ENCODE measurements at regions not wholly inside any gene's neighbourhood (a gene's known extent, or its start where the extent isn't known, plus 50 kb on each side); places are given as distances from the start of the nearest gene placed in this dataset.

GRCh38 chr9:129460323-129461261 lies 160.3 kb downstream of the C9orf50 start:
- no peaks in the 10 kb centered on the region for H3K36me3 Mint-ChIP-seq (ENCODE audit: low read depth)
- peak; percentile 97 for DNase-seq
- no peaks in the 10 kb centered on the region for H3K27me3 Mint-ChIP-seq (ENCODE audit: low read depth)
- intact Hi-C loops (cut with micrococcal nuclease): loop anchor here (1.0 to 2.0 kb wide), 3 partner anchors 28 to 47 kb away; no protein-coding TSS in a partner anchor
- CTCF ChIA-PET: interaction anchor here (1.2 to 2.3 kb wide), 2 partner anchors 21 to 23 kb away, joined by 3 to 8 read pairs; no protein-coding TSS in a partner anchor
- H3K4me3 Mint-ChIP-seq: peak overlapping the region; percentile 78
- peak overlapping the region; percentile 85 for H3K27ac Mint-ChIP-seq
- peaks cover 24% of the 10 kb centered on the region for H3K4me1 Mint-ChIP-seq (ENCODE audit: low read depth)
- no peaks in the 10 kb centered on the region for H3K9me3 Mint-ChIP-seq

DNA sequence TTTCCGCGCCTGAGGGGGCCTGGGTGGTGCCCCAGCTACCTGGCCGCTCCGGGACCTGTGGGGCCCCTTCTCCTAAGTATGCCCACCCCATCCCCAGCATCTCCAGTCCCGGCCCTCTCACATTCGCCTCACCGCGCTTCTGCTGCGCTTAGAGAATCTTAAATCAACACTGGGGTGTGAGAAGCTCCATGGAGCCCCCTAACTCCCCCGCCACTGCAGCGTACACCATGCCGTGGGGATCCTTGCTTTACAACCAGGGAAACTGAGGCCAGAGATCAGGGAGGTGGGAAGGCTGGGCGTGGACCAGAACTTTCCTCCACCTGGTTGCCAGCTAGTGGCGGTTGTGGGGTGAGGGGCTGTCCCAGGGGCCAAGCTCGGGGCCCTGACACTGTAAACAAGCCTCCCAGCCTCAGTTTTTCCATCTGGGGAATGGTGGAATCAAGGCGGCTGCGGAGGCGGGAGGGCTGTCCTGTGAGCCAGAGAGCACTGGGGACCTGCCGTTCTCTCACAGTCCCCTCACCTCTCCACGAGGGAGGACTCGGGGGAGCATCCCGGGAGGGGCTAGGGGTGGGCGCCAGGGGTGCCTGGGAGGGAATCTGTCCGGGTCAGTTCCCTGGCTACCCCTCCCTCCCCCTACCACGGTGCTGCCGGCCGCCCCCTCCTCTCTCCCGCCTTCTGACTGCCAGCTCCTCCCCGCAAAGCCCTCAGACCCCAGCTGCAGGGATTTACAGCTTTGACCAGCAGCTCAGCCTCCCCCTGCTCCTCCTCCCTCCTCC lies 161.2 kb downstream of the C9orf50 start:
- H3K4me3 Mint-ChIP-seq: peak overlapping the region; percentile 78
- H3K36me3 Mint-ChIP-seq (ENCODE audit: low read depth): no peaks in the 10 kb centered on the region
- no peaks in the 10 kb centered on the region for H3K9me3 Mint-ChIP-seq
- intact Hi-C loops (cut with micrococcal nuclease): loop anchor here (1.0 to 2.0 kb wide), 3 partner anchors 29 to 46 kb away; no protein-coding TSS in a partner anchor
- no peaks in the 10 kb centered on the region for H3K27me3 Mint-ChIP-seq (ENCODE audit: low read depth)
- peak overlapping the region; percentile 36 for H3K27ac Mint-ChIP-seq
- H3K4me1 Mint-ChIP-seq (ENCODE audit: low read depth): peaks cover 25% of the 10 kb centered on the region
- CTCF ChIA-PET: interaction anchor here (0.7 to 2.3 kb wide), 3 partner anchors 24 to 317 kb away, joined by 3 to 8 read pairs (median 3); no protein-coding TSS in a partner anchor
- DNase-seq: peak; percentile 72

DNA sequence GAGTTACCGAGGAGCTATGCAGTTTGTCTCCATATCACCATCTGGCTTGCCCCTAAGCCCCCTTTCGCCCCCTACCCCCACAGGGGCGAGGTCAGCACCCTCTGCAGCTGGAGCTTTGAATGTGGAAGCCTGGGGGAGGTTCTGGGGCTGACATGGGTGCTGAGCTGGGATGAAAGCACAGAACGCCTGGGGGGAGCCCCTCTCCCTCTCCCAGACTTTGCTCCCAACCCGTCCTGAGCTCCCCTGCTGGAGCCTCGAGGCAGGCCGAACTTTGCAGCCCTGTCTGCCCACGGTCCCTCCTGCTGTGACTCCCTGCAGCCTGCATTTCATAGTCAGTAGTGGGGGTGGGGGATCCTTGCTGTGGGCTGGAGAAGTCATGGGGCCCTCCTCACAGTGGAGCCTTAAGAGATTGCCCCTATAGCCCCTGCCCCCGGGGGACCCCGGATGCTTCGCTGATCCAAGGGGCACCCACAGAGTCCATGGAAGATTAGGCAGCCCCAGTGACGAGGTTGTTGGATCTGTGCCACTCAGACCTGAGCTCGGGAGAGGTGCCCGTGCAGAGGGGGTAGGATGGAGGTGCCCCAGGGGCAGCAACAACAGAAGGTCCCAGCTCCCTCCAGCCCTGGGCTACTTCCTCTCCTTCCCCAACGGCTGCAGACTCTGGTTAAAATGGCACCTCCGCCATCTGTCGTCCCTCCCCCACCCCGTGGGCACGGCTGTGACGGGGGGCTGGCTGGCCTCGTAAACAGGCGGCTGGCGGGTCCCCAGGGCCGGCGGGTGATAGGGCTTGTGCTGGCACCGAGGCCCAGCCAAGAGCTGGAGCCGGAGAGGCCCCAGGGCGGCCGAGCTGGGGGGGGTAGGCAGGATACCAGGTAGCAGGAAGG lies 162.0 kb downstream of the C9orf50 start:
- H3K27me3 Mint-ChIP-seq (ENCODE audit: low read depth): no peaks in the 10 kb centered on the region
- peaks cover 25% of the 10 kb centered on the region for H3K4me1 Mint-ChIP-seq (ENCODE audit: low read depth)
- H3K4me3 Mint-ChIP-seq: peak overlapping the region; percentile 39
- H3K27ac Mint-ChIP-seq: peak overlapping the region; percentile 36
- no peaks in the 10 kb centered on the region for H3K9me3 Mint-ChIP-seq
- no peaks in the 10 kb centered on the region for H3K36me3 Mint-ChIP-seq (ENCODE audit: low read depth)
- CTCF ChIA-PET: interaction anchor here (0.6 to 2.3 kb wide), 5 partner anchors 25 to 316 kb away, joined by 3 to 8 read pairs (median 3); no protein-coding TSS in a partner anchor
- peak; percentile 32 for DNase-seq
- intact Hi-C loops (cut with micrococcal nuclease): no loop called here

DNA sequence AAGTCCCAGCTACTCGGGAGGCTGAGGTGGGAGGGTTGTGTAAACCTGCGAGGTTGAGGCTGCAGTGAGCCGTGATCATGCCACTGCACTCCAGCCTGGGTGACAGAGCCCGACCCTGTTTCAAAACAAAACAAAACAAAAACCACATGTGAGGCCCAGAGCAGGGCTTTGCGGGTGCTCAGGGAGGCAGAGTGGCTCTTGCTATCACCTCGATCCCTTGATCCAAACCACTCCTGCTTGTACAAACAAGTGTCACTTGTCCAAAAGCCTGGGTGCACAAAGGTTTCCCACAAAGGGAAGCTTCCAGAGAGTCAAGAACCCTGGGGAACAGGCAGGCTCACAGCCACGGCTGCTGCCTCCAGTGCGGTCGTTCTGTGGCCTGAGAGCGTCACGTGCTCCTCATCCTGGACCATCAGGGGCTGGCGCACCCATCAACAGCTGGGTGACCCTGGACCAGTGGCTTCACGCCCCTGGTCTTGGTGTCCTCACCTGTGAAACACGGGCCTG lies 162.7 kb downstream of the C9orf50 start:
- Mint-ChIP-seq H3K4me1 (ENCODE audit: low read depth) (peaks cover 27% of the 10 kb centered on the region), H3K36me3 (ENCODE audit: low read depth) (no peaks in the 10 kb centered on the region), H3K4me3 (no peak overlapping the region), H3K27me3 (ENCODE audit: low read depth) (no peaks in the 10 kb centered on the region), H3K27ac (no peak overlapping the region), H3K9me3 (no peaks in the 10 kb centered on the region)
- intact Hi-C loops (cut with micrococcal nuclease): no loop called here
- peak; percentile 79 for DNase-seq
- CTCF ChIA-PET: interaction anchor here (0.6 to 2.3 kb wide), 3 partner anchors 25 to 39 kb away, joined by 3 to 8 read pairs (median 4); no protein-coding TSS in a partner anchor

DNA sequence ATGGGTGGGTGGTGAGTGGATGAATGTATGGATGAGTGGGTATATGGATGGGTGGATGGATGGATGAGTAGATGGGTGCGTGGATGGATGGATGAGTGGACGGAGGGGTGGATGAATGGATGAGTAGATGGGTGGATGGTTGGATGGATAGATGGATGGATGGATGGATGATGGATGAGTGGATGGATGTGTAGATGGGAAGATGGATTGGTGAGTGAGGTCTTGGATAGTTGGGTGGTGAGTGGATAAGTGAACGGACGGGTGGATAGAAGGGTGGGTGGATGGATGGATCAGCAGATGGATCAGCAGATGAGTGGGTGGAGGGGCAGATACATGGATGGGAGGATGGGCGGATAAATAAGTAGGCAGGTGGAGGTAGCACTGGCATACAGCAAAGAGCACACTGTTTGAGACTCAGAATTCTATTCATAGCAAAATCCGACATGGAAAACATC lies 163.5 kb downstream of the C9orf50 start:
- no peaks in the 10 kb centered on the region for H3K9me3 Mint-ChIP-seq
- DNase-seq: no peak
- H3K27ac Mint-ChIP-seq: no peak overlapping the region
- H3K27me3 Mint-ChIP-seq (ENCODE audit: low read depth): no peaks in the 10 kb centered on the region
- H3K36me3 Mint-ChIP-seq (ENCODE audit: low read depth): no peaks in the 10 kb centered on the region
- peaks cover 27% of the 10 kb centered on the region for H3K4me1 Mint-ChIP-seq (ENCODE audit: low read depth)
- no peak overlapping the region for H3K4me3 Mint-ChIP-seq
- CTCF ChIA-PET: interaction anchor here (1.7 kb wide), 1 partner anchor 35 kb away, joined by 4 read pairs; no protein-coding TSS in a partner anchor
- intact Hi-C loops (cut with micrococcal nuclease): no loop called here

- Mint-ChIP-seq H3K9me3 (no peaks in the 10 kb centered on the region), H3K27me3 (ENCODE audit: low read depth) (no peaks in the 10 kb centered on the region), H3K36me3 (ENCODE audit: low read depth) (no peaks in the 10 kb centered on the region), H3K4me1 (ENCODE audit: low read depth) (peaks cover 27% of the 10 kb centered on the region), H3K4me3 (no peak overlapping the region), H3K27ac (no peak overlapping the region)
- CTCF ChIA-PET: no interaction called here
- intact Hi-C loops (cut with micrococcal nuclease): no loop called here
- DNase-seq: no peak
These were observed 164.2 kb downstream of the C9orf50 start for GRCh38 chr9:129456549-129457324.

DNA sequence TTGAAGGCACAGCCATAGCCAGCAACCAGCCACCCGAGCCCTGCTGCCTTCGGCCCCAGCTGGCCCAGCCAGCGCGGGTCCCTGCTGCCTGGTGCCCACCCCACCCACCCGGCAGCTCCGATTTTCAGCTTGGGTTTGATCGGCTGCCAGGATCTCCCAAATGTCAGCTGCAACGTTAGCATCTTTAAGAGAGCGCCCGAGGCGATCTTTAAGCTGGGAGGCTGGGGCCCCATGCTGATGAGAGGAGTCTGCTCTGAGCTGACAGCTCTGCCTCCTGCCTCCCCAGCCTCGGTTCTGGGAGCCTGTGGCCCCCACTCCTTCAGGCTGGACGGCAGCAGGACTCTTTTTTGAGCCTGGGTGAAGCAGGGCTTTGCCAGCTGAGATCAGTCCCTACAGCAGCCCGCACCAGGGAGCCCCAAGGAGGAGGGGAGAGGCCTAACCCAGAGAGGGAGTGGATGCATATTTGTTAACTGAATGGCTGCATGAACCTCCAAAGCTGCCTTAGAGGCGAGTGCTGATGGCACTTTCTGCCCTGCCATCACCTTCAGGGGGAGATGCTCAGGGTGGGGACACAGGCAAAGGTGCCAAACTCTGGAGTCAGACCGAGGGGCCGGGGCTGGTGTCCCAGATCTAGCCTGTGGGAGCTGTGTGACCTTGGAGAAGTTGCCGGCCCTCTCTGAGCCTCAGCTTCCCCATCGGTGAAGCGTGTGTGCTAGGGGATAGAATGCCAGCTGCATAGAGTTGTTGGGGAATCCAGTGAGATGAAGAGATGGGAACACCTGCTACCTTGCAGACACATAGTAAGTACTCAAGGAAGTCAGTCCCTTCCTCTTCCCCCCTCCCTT lies 165.5 kb downstream of the C9orf50 start:
- no peak overlapping the region for H3K4me3 Mint-ChIP-seq
- H3K27ac Mint-ChIP-seq: no peak overlapping the region

GRCh38 chr9:129454467-129455067 lies 166.3 kb downstream of the C9orf50 start:
- H3K9me3 Mint-ChIP-seq: no peaks in the 10 kb centered on the region
- intact Hi-C loops (cut with micrococcal nuclease): no loop called here
- H3K4me1 Mint-ChIP-seq (ENCODE audit: low read depth): peaks cover 24% of the 10 kb centered on the region
- H3K36me3 Mint-ChIP-seq (ENCODE audit: low read depth): no peaks in the 10 kb centered on the region
- CTCF ChIA-PET: no interaction called here
- DNase-seq: no peak
- H3K27ac Mint-ChIP-seq: no peak overlapping the region
- H3K4me3 Mint-ChIP-seq: no peak overlapping the region
- H3K27me3 Mint-ChIP-seq (ENCODE audit: low read depth): no peaks in the 10 kb centered on the region

More for the DNA sequence above, 165.5 kb downstream of the C9orf50 start:
- Mint-ChIP-seq H3K9me3 (no peaks in the 10 kb centered on the region), H3K4me1 (ENCODE audit: low read depth) (peaks cover 27% of the 10 kb centered on the region), H3K27me3 (ENCODE audit: low read depth) (no peaks in the 10 kb centered on the region), H3K36me3 (ENCODE audit: low read depth) (no peaks in the 10 kb centered on the region)
- intact Hi-C loops (cut with micrococcal nuclease): no loop called here
- CTCF ChIA-PET: no interaction called here
- DNase-seq: no peak

GRCh38 chr9:129453734-129454133 lies 167.2 kb downstream of the C9orf50 start:
- no peak overlapping the region for H3K27ac Mint-ChIP-seq
- no peak overlapping the region for H3K4me3 Mint-ChIP-seq
- no peak for DNase-seq
- H3K36me3 Mint-ChIP-seq (ENCODE audit: low read depth): no peaks in the 10 kb centered on the region
- intact Hi-C loops (cut with micrococcal nuclease): no loop called here
- H3K9me3 Mint-ChIP-seq: no peaks in the 10 kb centered on the region
- CTCF ChIA-PET: no interaction called here
- no peaks in the 10 kb centered on the region for H3K27me3 Mint-ChIP-seq (ENCODE audit: low read depth)
- peaks cover 17% of the 10 kb centered on the region for H3K4me1 Mint-ChIP-seq (ENCODE audit: low read depth)

- Mint-ChIP-seq H3K27me3 (ENCODE audit: low read depth) (no peaks in the 10 kb centered on the region), H3K27ac (no peak overlapping the region), H3K36me3 (ENCODE audit: low read depth) (no peaks in the 10 kb centered on the region), H3K4me1 (ENCODE audit: low read depth) (peaks cover 5% of the 10 kb centered on the region), H3K4me3 (no peak overlapping the region), H3K9me3 (no peaks in the 10 kb centered on the region)
- intact Hi-C loops (cut with micrococcal nuclease): no loop called here
- DNase-seq: no peak
- CTCF ChIA-PET: interaction anchor here (1.5 kb wide), 1 partner anchor 132 kb away, joined by 3 read pairs; no protein-coding TSS in a partner anchor
These were observed 169.2 kb downstream of the C9orf50 start for GRCh38 chr9:129451669-129452068.
